NCI-H1694 treated with DMSO at 0.1 percent for 48 hours (cell line): ENCODE measurements at regions not wholly inside any gene's neighbourhood (a gene's known extent, or its start where the extent isn't known, plus 50 kb on each side); places are given as distances from the start of the nearest gene placed in this dataset.
"Not testable (repeated sequence)": the region's sequence is repeated elsewhere in the genome, so short reads cannot be mapped to it uniquely, and the experiment has no call there.

Experiments
- DNase-seq: peaks from one replicate; lab custom pipeline; 2025; lab: John Stamatoyannopoulos, UW

GRCh38 chr14:52202151-52202550 is 65.3 kb upstream of the PTGDR start:
- no peak for DNase-seq

GRCh38 chr14:52190337-52190931 is 77.1 kb upstream of the PTGDR start:
- no peak for DNase-seq

GRCh38 chr14:52189325-52189724 is 78.2 kb upstream of the PTGDR start:
- DNase-seq, result no peak

GRCh38 chr14:52188381-52188780 is 79.1 kb upstream of the PTGDR start:
- no peak for DNase-seq

- no peak for DNase-seq
Measured at GRCh38 chr14:52185178-52185577, 82.3 kb upstream of the PTGDR start.

GRCh38 chr14:52182853-52183252 is 84.6 kb upstream of the PTGDR start:
- no peak for DNase-seq

GRCh38 chr14:52179141-52179790 is 88.2 kb upstream of the PTGDR start:
- DNase-seq, result no peak

- DNase-seq, result no peak
Measured at GRCh38 chr14:52175982-52176502, 91.5 kb upstream of the PTGDR start.

GRCh38 chr14:52171932-52172331 is 95.6 kb upstream of the PTGDR start:
- DNase-seq, result not testable (repeated sequence)

- DNase-seq, result no peak
Measured at GRCh38 chr14:52166822-52167221, 98.0 kb upstream of the NID2 start.

- DNase-seq, result no peak
Measured at GRCh38 chr14:52155651-52156213, 86.9 kb upstream of the NID2 start.

- DNase-seq, result no peak
Measured at GRCh38 chr14:52154992-52155650, 86.3 kb upstream of the NID2 start.

- DNase-seq, result no peak
Measured at GRCh38 chr14:52153939-52154338, 85.1 kb upstream of the NID2 start.

- no peak for DNase-seq
Measured at GRCh38 chr14:52150162-52150561, 81.3 kb upstream of the NID2 start.

- DNase-seq, result no peak
Measured at GRCh38 chr14:52148371-52148770, 79.5 kb upstream of the NID2 start.

- DNase-seq, result no peak
Measured at GRCh38 chr14:52146504-52146903, 77.6 kb upstream of the NID2 start.

- DNase-seq, result not testable (repeated sequence)
Measured at GRCh38 chr14:52144099-52144498, 75.2 kb upstream of the NID2 start.

- no peak for DNase-seq
Measured at GRCh38 chr14:52142504-52142903, 73.6 kb upstream of the NID2 start.

- peak; percentile 90 for DNase-seq
Measured at GRCh38 chr14:52131640-52132320, 62.9 kb upstream of the NID2 start.

- DNase-seq, result no peak
Measured at GRCh38 chr14:52129721-52130120, 60.9 kb upstream of the NID2 start.

- no peak for DNase-seq
Measured at GRCh38 chr14:52125885-52126284, 57.0 kb upstream of the NID2 start.
